Liver (tissue), 8 donors: ENCODE measurements at regions not wholly inside any gene's neighbourhood (a gene's known extent, or its start where the extent isn't known, plus 50 kb on each side); places are given as distances from the start of the nearest gene placed in this dataset.

Source experiments
- DNase-seq: peaks from one replicate; pipeline ENCODE4 v3.0.0-alpha.2; 2017; ENCODE audit warnings: low spot score
- H3K27ac ChIP-seq, 2 donors: one replicate each; pipeline ENCODE4 v1.7.0; 2013; ENCODE audit warnings: inconsistent platforms in 2 of 2, low read length in 2 of 2, control low read depth in 1 of 2, low read depth in 1 of 2, mild to moderate bottlenecking in 1 of 2
- H3K27me3 ChIP-seq, 4 donors: one replicate each; pipeline versions ENCODE4 v1.6.1 to v1.7.0; 2013; ENCODE audit warnings: low read length in 3 of 4, inconsistent platforms in 1 of 4, mild to moderate bottlenecking in 1 of 4, moderate library complexity in 1 of 4; ENCODE audit not compliant: control insufficient read depth in 4 of 4, insufficient read depth in 4 of 4
- H3K36me3 ChIP-seq, 4 donors: one replicate each; pipeline versions ENCODE4 v1.6.1 to v1.7.0; 2013; ENCODE audit warnings: low read length in 3 of 4, mild to moderate bottlenecking in 3 of 4, low read depth in 1 of 4, moderate library complexity in 1 of 4; ENCODE audit not compliant: control insufficient read depth in 4 of 4, insufficient read depth in 3 of 4
- H3K4me1 ChIP-seq, 4 donors: one replicate each; pipeline versions ENCODE4 v1.6.1 to v1.7.0; 2013; ENCODE audit warnings: low read length in 3 of 4, mild to moderate bottlenecking in 3 of 4, moderate library complexity in 1 of 4; ENCODE audit not compliant: control insufficient read depth in 4 of 4, insufficient read depth in 4 of 4
- H3K4me3 ChIP-seq, 3 donors: one replicate each; pipeline versions ENCODE4 v1.6.1 to v1.7.0; 2013; ENCODE audit warnings: low read length in 3 of 3, control low read depth in 1 of 3, low read depth in 1 of 3, mild to moderate bottlenecking in 1 of 3
- H3K9ac ChIP-seq, 2 donors: one replicate each; pipeline ENCODE4 v1.7.0; 2013; ENCODE audit warnings: low read length in 2 of 2, mild to moderate bottlenecking in 2 of 2, moderate library complexity in 2 of 2, control low read depth in 1 of 2, low read depth in 1 of 2
- H3K9me3 ChIP-seq, 4 donors: one replicate each; pipeline versions ENCODE4 v1.6.1 to v1.7.0; 2013; ENCODE audit warnings: low read length in 3 of 4; ENCODE audit not compliant: control insufficient read depth in 4 of 4
- EGR1 ChIP-seq, 2 donors: IDR thresholded peaks; 2 replicates each; pipeline ENCODE4 v1.6.1; 2016 to 2018; ENCODE audit warnings: antibody characterized with exemption in 2 of 2, low read depth in 2 of 2
- FOXA1 ChIP-seq: IDR thresholded peaks from 2 replicates; pipeline ENCODE4 v1.6.1; 2016; ENCODE audit warnings: antibody characterized with exemption
- FOXA2 ChIP-seq: IDR thresholded peaks from 2 replicates; pipeline ENCODE4 v1.6.1; 2016; ENCODE audit warnings: antibody characterized with exemption
- GABPA ChIP-seq, 2 donors: IDR thresholded peaks in 1 of 2; conservative IDR thresholded peaks in 1 of 2; 2 replicates each; pipeline ENCODE4 v1.6.1; 2016; ENCODE audit warnings: antibody characterized with exemption in 2 of 2, mild to moderate bottlenecking in 1 of 2, moderate library complexity in 1 of 2
- HNF4A ChIP-seq, 2 donors: conservative IDR thresholded peaks; 2 replicates each; pipeline ENCODE4 v1.6.1; 2016; ENCODE audit warnings: antibody characterized with exemption in 2 of 2, mild to moderate bottlenecking in 2 of 2
- HNF4G ChIP-seq: IDR thresholded peaks from 2 replicates; pipeline ENCODE4 v1.6.1; 2016; ENCODE audit warnings: antibody characterized with exemption
- JUND ChIP-seq, 2 donors: IDR thresholded peaks; 2 replicates each; pipeline ENCODE4 v1.6.1; 2016; ENCODE audit warnings: antibody characterized with exemption in 2 of 2
- NR2F2 ChIP-seq: IDR thresholded peaks from 2 replicates; pipeline ENCODE4 v1.6.1; 2016; ENCODE audit warnings: antibody characterized with exemption
- RAD21 ChIP-seq, 2 donors: IDR thresholded peaks; 2 replicates each; pipeline ENCODE4 v1.6.1; 2016; ENCODE audit warnings: antibody characterized with exemption in 2 of 2, mild to moderate bottlenecking in 2 of 2
- RXRA ChIP-seq, 2 donors: IDR thresholded peaks; 2 replicates each; pipeline ENCODE4 v1.6.1; 2017 to 2018; ENCODE audit warnings: antibody characterized with exemption in 2 of 2, mild to moderate bottlenecking in 1 of 2
- SP1 ChIP-seq: IDR thresholded peaks from 2 replicates; pipeline ENCODE4 v1.6.1; 2018; ENCODE audit warnings: antibody characterized with exemption, mild to moderate bottlenecking
- TAF1 ChIP-seq: conservative IDR thresholded peaks from 2 replicates; pipeline ENCODE4 v1.6.1; 2016; ENCODE audit warnings: antibody characterized with exemption, mild to moderate bottlenecking
- YY1 ChIP-seq: IDR thresholded peaks from 2 replicates; pipeline ENCODE4 v1.6.1; 2016; ENCODE audit warnings: antibody characterized with exemption, mild to moderate bottlenecking
- WGBS: extraction: QIAGEN DNeasy Blood & Tissue Kit; methylation state at CpG from one replicate; pipeline ENCODE4 v1.1.7; 2013; 5-methylcytosine and 5-hydroxymethylcytosine counted together
- TF ChIP-seq, protein P1 (sequence below): IDR thresholded peaks from 2 replicates; pipeline ENCODE4 v1.6.1; 2016; ENCODE audit warnings: antibody characterized with exemption
- TF ChIP-seq, protein P2 (sequence below): fragments of 150-350 bp; IDR thresholded peaks from 2 replicates; pipeline ENCODE4 v1.5.1; 2017; ENCODE audit warnings: improper control_type of control experiment, low read depth, low read length; ENCODE audit not compliant: missing input control
- TF ChIP-seq, protein P3 (sequence below): IDR thresholded peaks from 2 replicates; pipeline ENCODE4 v1.6.1; 2016; ENCODE audit warnings: antibody characterized with exemption
- TF ChIP-seq, protein P4 (sequence below): IDR thresholded peaks from 2 replicates; pipeline ENCODE4 v1.6.1; 2016; ENCODE audit warnings: antibody characterized with exemption
- TF ChIP-seq, protein P5 (sequence below): IDR thresholded peaks from 2 replicates; pipeline ENCODE4 v1.6.1; 2016; ENCODE audit warnings: antibody characterized with exemption, mild to moderate bottlenecking
- donor health status: healthy.
- donor health status: healthy.
- donor health status: healthy.
- donor health status: healthy.
- donor health status: healthy.

DNA sequence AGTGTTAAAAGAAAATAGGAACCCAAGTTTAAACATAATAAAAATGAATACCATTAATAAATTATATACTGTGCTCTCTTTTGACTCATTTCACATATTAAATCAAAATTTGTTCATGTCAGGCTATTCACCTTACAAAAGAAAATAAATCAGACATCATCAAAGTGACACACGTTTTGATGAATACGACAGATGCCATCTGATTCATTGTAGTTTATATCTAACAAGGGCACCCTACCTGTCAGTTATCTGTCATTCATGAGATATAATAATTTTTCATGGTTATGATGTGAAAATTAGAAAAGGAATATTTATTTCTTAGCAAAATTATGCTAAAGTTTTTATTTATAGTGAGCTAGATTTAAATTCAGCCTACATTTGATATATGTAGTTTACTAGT, 188.1 kb upstream of the PCDH17 start:
- no peak overlapping the region for H3K4me3 ChIP-seq
- H3K9ac ChIP-seq, result no peak overlapping the region
- H3K36me3 ChIP-seq, result no peaks in the 10 kb centered on the region
- TF ChIP-seq, protein P1, sequence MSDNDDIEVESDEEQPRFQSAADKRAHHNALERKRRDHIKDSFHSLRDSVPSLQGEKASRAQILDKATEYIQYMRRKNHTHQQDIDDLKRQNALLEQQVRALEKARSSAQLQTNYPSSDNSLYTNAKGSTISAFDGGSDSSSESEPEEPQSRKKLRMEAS, result no peak
- TF ChIP-seq FOXA1 (no peak), JUND (IDR thresholded peaks at IDR 0.05) (no peak), HNF4A (conservative IDR thresholded peaks at IDR 0.05) (no peak), HNF4G (no peak), EGR1 (IDR thresholded peaks at IDR 0.05; ENCODE audit: low read depth in 2 of 2) (no peak), RXRA (IDR thresholded peaks at IDR 0.05) (no peak), TAF1 (no peak), SP1 (no peak), FOXA2 (no peak), NR2F2 (no peak), YY1 (no peak), RAD21 (IDR thresholded peaks at IDR 0.05) (no peak)
- TF ChIP-seq, protein P2, sequence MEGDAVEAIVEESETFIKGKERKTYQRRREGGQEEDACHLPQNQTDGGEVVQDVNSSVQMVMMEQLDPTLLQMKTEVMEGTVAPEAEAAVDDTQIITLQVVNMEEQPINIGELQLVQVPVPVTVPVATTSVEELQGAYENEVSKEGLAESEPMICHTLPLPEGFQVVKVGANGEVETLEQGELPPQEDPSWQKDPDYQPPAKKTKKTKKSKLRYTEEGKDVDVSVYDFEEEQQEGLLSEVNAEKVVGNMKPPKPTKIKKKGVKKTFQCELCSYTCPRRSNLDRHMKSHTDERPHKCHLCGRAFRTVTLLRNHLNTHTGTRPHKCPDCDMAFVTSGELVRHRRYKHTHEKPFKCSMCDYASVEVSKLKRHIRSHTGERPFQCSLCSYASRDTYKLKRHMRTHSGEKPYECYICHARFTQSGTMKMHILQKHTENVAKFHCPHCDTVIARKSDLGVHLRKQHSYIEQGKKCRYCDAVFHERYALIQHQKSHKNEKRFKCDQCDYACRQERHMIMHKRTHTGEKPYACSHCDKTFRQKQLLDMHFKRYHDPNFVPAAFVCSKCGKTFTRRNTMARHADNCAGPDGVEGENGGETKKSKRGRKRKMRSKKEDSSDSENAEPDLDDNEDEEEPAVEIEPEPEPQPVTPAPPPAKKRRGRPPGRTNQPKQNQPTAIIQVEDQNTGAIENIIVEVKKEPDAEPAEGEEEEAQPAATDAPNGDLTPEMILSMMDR, result no peak
- TF ChIP-seq, protein P3, sequence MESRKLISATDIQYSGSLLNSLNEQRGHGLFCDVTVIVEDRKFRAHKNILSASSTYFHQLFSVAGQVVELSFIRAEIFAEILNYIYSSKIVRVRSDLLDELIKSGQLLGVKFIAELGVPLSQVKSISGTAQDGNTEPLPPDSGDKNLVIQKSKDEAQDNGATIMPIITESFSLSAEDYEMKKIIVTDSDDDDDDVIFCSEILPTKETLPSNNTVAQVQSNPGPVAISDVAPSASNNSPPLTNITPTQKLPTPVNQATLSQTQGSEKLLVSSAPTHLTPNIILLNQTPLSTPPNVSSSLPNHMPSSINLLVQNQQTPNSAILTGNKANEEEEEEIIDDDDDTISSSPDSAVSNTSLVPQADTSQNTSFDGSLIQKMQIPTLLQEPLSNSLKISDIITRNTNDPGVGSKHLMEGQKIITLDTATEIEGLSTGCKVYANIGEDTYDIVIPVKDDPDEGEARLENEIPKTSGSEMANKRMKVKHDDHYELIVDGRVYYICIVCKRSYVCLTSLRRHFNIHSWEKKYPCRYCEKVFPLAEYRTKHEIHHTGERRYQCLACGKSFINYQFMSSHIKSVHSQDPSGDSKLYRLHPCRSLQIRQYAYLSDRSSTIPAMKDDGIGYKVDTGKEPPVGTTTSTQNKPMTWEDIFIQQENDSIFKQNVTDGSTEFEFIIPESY, result no peak
- TF ChIP-seq, protein P4, sequence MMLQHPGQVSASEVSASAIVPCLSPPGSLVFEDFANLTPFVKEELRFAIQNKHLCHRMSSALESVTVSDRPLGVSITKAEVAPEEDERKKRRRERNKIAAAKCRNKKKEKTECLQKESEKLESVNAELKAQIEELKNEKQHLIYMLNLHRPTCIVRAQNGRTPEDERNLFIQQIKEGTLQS, result no peak
- TF ChIP-seq, protein P5, sequence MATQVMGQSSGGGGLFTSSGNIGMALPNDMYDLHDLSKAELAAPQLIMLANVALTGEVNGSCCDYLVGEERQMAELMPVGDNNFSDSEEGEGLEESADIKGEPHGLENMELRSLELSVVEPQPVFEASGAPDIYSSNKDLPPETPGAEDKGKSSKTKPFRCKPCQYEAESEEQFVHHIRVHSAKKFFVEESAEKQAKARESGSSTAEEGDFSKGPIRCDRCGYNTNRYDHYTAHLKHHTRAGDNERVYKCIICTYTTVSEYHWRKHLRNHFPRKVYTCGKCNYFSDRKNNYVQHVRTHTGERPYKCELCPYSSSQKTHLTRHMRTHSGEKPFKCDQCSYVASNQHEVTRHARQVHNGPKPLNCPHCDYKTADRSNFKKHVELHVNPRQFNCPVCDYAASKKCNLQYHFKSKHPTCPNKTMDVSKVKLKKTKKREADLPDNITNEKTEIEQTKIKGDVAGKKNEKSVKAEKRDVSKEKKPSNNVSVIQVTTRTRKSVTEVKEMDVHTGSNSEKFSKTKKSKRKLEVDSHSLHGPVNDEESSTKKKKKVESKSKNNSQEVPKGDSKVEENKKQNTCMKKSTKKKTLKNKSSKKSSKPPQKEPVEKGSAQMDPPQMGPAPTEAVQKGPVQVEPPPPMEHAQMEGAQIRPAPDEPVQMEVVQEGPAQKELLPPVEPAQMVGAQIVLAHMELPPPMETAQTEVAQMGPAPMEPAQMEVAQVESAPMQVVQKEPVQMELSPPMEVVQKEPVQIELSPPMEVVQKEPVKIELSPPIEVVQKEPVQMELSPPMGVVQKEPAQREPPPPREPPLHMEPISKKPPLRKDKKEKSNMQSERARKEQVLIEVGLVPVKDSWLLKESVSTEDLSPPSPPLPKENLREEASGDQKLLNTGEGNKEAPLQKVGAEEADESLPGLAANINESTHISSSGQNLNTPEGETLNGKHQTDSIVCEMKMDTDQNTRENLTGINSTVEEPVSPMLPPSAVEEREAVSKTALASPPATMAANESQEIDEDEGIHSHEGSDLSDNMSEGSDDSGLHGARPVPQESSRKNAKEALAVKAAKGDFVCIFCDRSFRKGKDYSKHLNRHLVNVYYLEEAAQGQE, result no peak
- no peak overlapping the region for H3K27ac ChIP-seq
- WGBS, result 83% methylated on average over 2 of the region's 2 CpGs
- no peaks in the 10 kb centered on the region for H3K4me1 ChIP-seq
- no peaks in the 10 kb centered on the region for H3K9me3 ChIP-seq
- no peaks in the 10 kb centered on the region for H3K27me3 ChIP-seq
- DNase-seq, result no peak

DNA sequence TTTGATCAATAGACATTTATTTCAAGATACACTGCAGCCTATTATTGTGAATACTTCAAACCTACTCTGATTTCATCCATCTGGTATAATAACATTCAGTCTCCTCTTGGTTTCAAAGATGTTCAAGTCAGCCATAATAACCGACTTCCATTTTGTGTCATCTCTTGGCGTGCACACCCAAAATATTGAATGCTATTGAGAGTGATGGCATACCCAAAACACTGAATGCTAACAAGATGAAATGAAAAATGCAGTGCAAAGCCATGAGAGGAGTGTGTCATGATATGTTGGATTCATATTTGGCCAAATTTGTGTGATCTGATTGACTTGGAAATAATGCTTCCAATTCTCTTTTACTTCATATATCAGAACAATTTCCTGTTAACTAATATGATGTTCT, 181.2 kb upstream of the PCDH17 start:
- Histone ChIP-seq H3K27me3 (no peaks in the 10 kb centered on the region), H3K36me3 (no peaks in the 10 kb centered on the region), H3K9me3 (no peaks in the 10 kb centered on the region), H3K9ac (no peak overlapping the region), H3K4me1 (no peaks in the 10 kb centered on the region), H3K4me3 (no peak overlapping the region), H3K27ac (no peak overlapping the region)
- no peak for TF ChIP-seq YY1
- no peak for TF ChIP-seq FOXA1
- TF ChIP-seq JUND (IDR thresholded peaks at IDR 0.05), result no peak
- TF ChIP-seq RXRA (IDR thresholded peaks at IDR 0.05), result no peak
- TF ChIP-seq EGR1 (IDR thresholded peaks at IDR 0.05; ENCODE audit: low read depth in 2 of 2), result no peak
- no peak for TF ChIP-seq HNF4G
- TF ChIP-seq, protein P5, result no peak
- no peak for TF ChIP-seq GABPA (IDR thresholded peaks at IDR 0.05 in 1 of 2, conservative IDR thresholded peaks at IDR 0.05 in 1 of 2)
- no peak for TF ChIP-seq TAF1
- TF ChIP-seq RAD21 (IDR thresholded peaks at IDR 0.05), result no peak
- no peak for TF ChIP-seq FOXA2
- TF ChIP-seq HNF4A (conservative IDR thresholded peaks at IDR 0.05), result no peak
- TF ChIP-seq SP1, result no peak
- no peak for TF ChIP-seq NR2F2
- TF ChIP-seq, protein P2, result no peak
- WGBS, result 96% methylated on average over 2 of the region's 2 CpGs
- no peak for DNase-seq
